ENCODE measurements at regions not wholly inside any gene's neighbourhood (a gene's known extent, or its start where the extent isn't known, plus 50 kb on each side); places are given as distances from the start of the nearest gene placed in this dataset.
"Not testable (repeated sequence)": the region's sequence is repeated elsewhere in the genome, so short reads cannot be mapped to it uniquely, and the experiment has no call there.

DNA sequence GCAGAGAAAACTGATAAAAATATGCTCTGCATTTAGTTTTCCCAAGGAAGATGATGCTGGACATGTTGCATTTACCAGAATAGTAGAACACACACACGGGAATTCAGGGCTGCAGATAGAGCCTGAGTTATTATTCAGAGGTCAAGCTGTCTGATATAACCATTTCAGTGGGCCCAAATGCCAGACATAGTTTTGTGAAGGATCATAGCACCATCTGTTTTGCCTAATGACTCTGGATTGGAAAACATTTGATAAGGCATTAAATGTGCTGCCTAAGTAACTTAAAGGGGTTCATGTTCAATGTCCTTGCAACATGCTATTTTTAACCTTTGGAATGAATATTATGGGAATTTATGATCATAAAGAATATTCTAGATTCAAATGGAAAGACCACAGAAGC, 666.2 kb downstream of the PRIM2 start:
- H3K9me3 ChIP-seq (replicated peaks; ENCODE audit: control insufficient read depth, insufficient read depth, low read length); FAIRE-seq; H3K36me3 ChIP-seq (ENCODE audit: control insufficient read depth in 2 of 2, insufficient read depth in 2 of 2, low read length in 1 of 2); CTCF ChIA-PET; H4K20me1 ChIP-seq (ENCODE audit: control insufficient read depth, insufficient read depth); H3K27ac ChIP-seq (ENCODE audit: control insufficient read depth, insufficient read depth); BruUV-seq (replicated peaks); SMC1A ChIA-PET (ENCODE audit: uncharacterized antibody, unreplicated experiment); H3K27me3 ChIP-seq (replicated peaks in 1 of 2; ENCODE audit: control insufficient read depth in 2 of 2, insufficient read depth in 2 of 2, low read length in 1 of 2); H3K9ac ChIP-seq (ENCODE audit: control insufficient read depth, insufficient read depth, low read length); in situ Hi-C loops (cut with MboI); RAD21 ChIA-PET (ENCODE audit: unreplicated experiment); POLR2A ChIA-PET; H3K79me2 ChIP-seq (ENCODE audit: control insufficient read depth, insufficient read depth, low read length); H3K4me2 ChIP-seq (ENCODE audit: control insufficient read depth, insufficient read depth); H3K4me1 ChIP-seq (ENCODE audit: control insufficient read depth, insufficient read depth, low read length); H3K4me3 ChIP-seq; DNase-seq (ENCODE audit: low read depth, low spot score); intact Hi-C loops (cut with micrococcal nuclease; ENCODE audit: unreplicated experiment); ATAC-seq; H2AFZ ChIP-seq (ENCODE audit: control insufficient read depth, low read depth, low read length): not testable (repeated sequence)
- WGBS (ENCODE audit: insufficient coverage, insufficient replicate concordance, low lambda C conversion rate, missing lambda C conversion rate) = 0% methylated on average over 1 of the region's 1 CpG

DNA sequence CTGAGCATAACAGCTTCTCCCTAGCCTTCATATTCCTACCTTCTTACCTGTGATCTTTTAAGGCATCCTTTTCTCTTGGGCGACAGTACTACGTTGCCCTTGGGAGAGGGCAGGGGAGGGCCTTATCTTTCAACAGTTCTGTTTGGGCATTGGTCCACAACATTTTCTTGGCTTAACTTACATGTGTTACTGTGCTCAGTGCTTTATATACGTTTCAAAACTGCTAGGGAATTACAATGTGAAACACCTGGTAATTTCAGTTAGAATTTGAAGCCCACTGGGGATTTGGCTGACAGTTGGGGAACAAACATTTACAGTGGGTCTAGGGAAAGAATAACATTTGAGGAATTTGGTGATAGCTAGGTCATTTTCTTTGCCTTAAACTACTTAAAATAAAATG, 667.1 kb downstream of the PRIM2 start:
- intact Hi-C loops (cut with micrococcal nuclease; ENCODE audit: unreplicated experiment); H3K79me2 ChIP-seq (ENCODE audit: control insufficient read depth, insufficient read depth, low read length); H3K27ac ChIP-seq (ENCODE audit: control insufficient read depth, insufficient read depth); RAD21 ChIA-PET (ENCODE audit: unreplicated experiment); in situ Hi-C loops (cut with MboI); POLR2A ChIA-PET; BruUV-seq (replicated peaks); H2AFZ ChIP-seq (ENCODE audit: control insufficient read depth, low read depth, low read length); H3K27me3 ChIP-seq (replicated peaks in 1 of 2; ENCODE audit: control insufficient read depth in 2 of 2, insufficient read depth in 2 of 2, low read length in 1 of 2); H3K4me3 ChIP-seq; CTCF ChIA-PET; DNase-seq (ENCODE audit: low read depth, low spot score); H3K4me1 ChIP-seq (ENCODE audit: control insufficient read depth, insufficient read depth, low read length); FAIRE-seq; ATAC-seq; H3K36me3 ChIP-seq (ENCODE audit: control insufficient read depth in 2 of 2, insufficient read depth in 2 of 2, low read length in 1 of 2); SMC1A ChIA-PET (ENCODE audit: uncharacterized antibody, unreplicated experiment); H3K4me2 ChIP-seq (ENCODE audit: control insufficient read depth, insufficient read depth); H3K9me3 ChIP-seq (replicated peaks; ENCODE audit: control insufficient read depth, insufficient read depth, low read length); H3K9ac ChIP-seq (ENCODE audit: control insufficient read depth, insufficient read depth, low read length); H4K20me1 ChIP-seq (ENCODE audit: control insufficient read depth, insufficient read depth): not testable (repeated sequence)
- 22% methylated on average over 3 of the region's 3 CpGs for WGBS (ENCODE audit: insufficient coverage, insufficient replicate concordance, low lambda C conversion rate, missing lambda C conversion rate)

DNA sequence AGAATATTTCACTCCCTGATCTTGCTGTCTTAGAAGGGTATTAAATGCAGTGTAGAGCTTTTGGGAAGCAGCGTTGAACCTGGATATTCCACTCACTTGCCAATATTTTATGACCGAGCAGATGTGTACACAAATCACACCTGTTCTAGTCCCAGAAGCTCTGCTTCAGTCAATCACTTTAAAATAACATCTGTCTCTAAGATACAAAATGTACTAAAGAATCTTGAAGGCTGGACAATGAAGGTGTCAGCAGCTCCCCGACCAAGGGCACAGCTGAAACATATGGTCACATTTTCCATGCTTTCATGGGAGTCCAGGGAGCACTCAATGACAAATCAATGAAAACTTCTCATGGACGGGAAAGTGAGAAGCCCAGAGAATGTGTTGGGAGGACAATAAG, 668.3 kb downstream of the PRIM2 start:
- H3K4me1 ChIP-seq (ENCODE audit: control insufficient read depth, insufficient read depth, low read length); intact Hi-C loops (cut with micrococcal nuclease; ENCODE audit: unreplicated experiment); RAD21 ChIA-PET (ENCODE audit: unreplicated experiment); in situ Hi-C loops (cut with MboI); BruUV-seq (replicated peaks); H2AFZ ChIP-seq (ENCODE audit: control insufficient read depth, low read depth, low read length); CTCF ChIA-PET; H3K27ac ChIP-seq (ENCODE audit: control insufficient read depth, insufficient read depth); H3K9ac ChIP-seq (ENCODE audit: control insufficient read depth, insufficient read depth, low read length); H3K4me3 ChIP-seq; FAIRE-seq; SMC1A ChIA-PET (ENCODE audit: uncharacterized antibody, unreplicated experiment); H3K27me3 ChIP-seq (replicated peaks in 1 of 2; ENCODE audit: control insufficient read depth in 2 of 2, insufficient read depth in 2 of 2, low read length in 1 of 2); H3K9me3 ChIP-seq (replicated peaks; ENCODE audit: control insufficient read depth, insufficient read depth, low read length); DNase-seq (ENCODE audit: low read depth, low spot score); H3K79me2 ChIP-seq (ENCODE audit: control insufficient read depth, insufficient read depth, low read length); H3K4me2 ChIP-seq (ENCODE audit: control insufficient read depth, insufficient read depth); H3K36me3 ChIP-seq (ENCODE audit: control insufficient read depth in 2 of 2, insufficient read depth in 2 of 2, low read length in 1 of 2); H4K20me1 ChIP-seq (ENCODE audit: control insufficient read depth, insufficient read depth); POLR2A ChIA-PET; ATAC-seq: not testable (repeated sequence)
- WGBS (ENCODE audit: insufficient coverage, insufficient replicate concordance, low lambda C conversion rate, missing lambda C conversion rate) = 61% methylated on average over 4 of the region's 4 CpGs
